ENCODE measurements at regions not wholly inside any gene's neighbourhood (a gene's known extent, or its start where the extent isn't known, plus 50 kb on each side); places are given as distances from the start of the nearest gene placed in this dataset.

DNA sequence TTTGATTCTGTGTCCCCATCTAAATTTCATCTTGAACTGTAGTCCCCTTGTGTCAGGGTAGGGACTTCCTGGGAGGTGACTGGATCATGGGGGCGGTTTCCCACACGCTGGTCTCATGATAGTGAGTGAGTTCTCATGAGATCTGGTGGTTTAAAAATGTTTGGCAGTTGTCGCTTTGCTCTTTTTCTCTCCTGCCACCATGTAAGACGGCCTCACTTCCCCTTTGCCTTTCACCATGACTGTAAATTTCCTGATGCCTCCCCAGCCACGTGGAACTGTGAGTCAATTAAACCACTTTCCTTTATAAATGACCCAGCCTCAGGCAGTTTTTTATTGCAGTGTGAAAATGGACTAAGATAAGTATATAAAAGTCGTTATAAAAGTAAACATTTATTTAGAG is 80.5 kb upstream of the SGK1 start:
- Histone ChIP-seq H3K4me1 (no peaks in the 10 kb centered on the region), H3K36me3 (no peaks in the 10 kb centered on the region), H3K9me3 (no peaks in the 10 kb centered on the region), H3K27ac (no peak overlapping the region), H3K4me3 (no peak overlapping the region), H3K27me3 (no peaks in the 10 kb centered on the region)
- TF ChIP-seq, protein P1, sequence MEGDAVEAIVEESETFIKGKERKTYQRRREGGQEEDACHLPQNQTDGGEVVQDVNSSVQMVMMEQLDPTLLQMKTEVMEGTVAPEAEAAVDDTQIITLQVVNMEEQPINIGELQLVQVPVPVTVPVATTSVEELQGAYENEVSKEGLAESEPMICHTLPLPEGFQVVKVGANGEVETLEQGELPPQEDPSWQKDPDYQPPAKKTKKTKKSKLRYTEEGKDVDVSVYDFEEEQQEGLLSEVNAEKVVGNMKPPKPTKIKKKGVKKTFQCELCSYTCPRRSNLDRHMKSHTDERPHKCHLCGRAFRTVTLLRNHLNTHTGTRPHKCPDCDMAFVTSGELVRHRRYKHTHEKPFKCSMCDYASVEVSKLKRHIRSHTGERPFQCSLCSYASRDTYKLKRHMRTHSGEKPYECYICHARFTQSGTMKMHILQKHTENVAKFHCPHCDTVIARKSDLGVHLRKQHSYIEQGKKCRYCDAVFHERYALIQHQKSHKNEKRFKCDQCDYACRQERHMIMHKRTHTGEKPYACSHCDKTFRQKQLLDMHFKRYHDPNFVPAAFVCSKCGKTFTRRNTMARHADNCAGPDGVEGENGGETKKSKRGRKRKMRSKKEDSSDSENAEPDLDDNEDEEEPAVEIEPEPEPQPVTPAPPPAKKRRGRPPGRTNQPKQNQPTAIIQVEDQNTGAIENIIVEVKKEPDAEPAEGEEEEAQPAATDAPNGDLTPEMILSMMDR (IDR thresholded peaks at IDR 0.05), result no peak
- intact Hi-C loops (cut with DNase I), result no loop called here
- DNase-seq (ENCODE audit: low spot score in 2 of 2), result no peak

GRCh38 chr6:134397676-134398075 is 79.8 kb upstream of the SGK1 start:
- TF ChIP-seq, protein P1 (IDR thresholded peaks at IDR 0.05), result no peak
- Histone ChIP-seq H3K9me3 (no peaks in the 10 kb centered on the region), H3K27me3 (no peaks in the 10 kb centered on the region), H3K36me3 (no peaks in the 10 kb centered on the region), H3K27ac (no peak overlapping the region), H3K4me1 (no peaks in the 10 kb centered on the region), H3K4me3 (no peak overlapping the region)
- intact Hi-C loops (cut with DNase I), result no loop called here
- no peak for DNase-seq (ENCODE audit: low spot score in 2 of 2)

- H3K4me3 ChIP-seq, result no peak overlapping the region
- intact Hi-C loops (cut with DNase I), result no loop called here
- H3K27me3 ChIP-seq, result no peaks in the 10 kb centered on the region
- TF ChIP-seq, protein P1 (IDR thresholded peaks at IDR 0.05), result no peak
- no peaks in the 10 kb centered on the region for H3K4me1 ChIP-seq
- DNase-seq (ENCODE audit: low spot score in 2 of 2), result no peak
- H3K9me3 ChIP-seq, result no peaks in the 10 kb centered on the region
- no peaks in the 10 kb centered on the region for H3K36me3 ChIP-seq
- no peak overlapping the region for H3K27ac ChIP-seq
Observed at GRCh38 chr6:134394905-134395304, 77.0 kb upstream of the SGK1 start.

GRCh38 chr6:134394208-134394607 is 76.3 kb upstream of the SGK1 start:
- H3K4me1 ChIP-seq, result no peaks in the 10 kb centered on the region
- intact Hi-C loops (cut with DNase I), result no loop called here
- no peaks in the 10 kb centered on the region for H3K36me3 ChIP-seq
- no peak overlapping the region for H3K4me3 ChIP-seq
- no peak for DNase-seq (ENCODE audit: low spot score in 2 of 2)
- H3K27me3 ChIP-seq, result no peaks in the 10 kb centered on the region
- H3K27ac ChIP-seq, result no peak overlapping the region
- TF ChIP-seq, protein P1 (IDR thresholded peaks at IDR 0.05), result no peak
- no peaks in the 10 kb centered on the region for H3K9me3 ChIP-seq

DNA sequence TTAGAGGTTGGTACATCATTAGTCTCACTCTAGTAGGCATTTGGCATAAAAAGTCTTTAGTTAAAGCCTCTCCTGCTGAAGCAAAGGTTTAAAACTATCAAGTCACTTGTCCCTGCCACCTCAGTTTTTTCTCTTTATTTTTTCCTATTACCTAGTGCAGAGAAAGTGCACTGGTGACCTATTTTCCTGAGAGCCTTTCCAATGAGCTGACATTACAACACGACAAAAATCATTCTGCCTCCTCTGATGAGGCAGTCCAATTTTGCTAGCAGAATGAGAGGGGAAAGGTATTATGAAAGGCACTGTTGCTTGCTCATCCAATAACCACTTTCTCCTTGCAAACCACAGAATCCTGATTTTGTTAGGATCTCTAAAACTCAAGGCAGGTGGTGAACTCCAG is 73.3 kb upstream of the SGK1 start:
- no peaks in the 10 kb centered on the region for H3K4me1 ChIP-seq
- no peak for DNase-seq (ENCODE audit: low spot score in 2 of 2)
- intact Hi-C loops (cut with DNase I), result no loop called here

DNA sequence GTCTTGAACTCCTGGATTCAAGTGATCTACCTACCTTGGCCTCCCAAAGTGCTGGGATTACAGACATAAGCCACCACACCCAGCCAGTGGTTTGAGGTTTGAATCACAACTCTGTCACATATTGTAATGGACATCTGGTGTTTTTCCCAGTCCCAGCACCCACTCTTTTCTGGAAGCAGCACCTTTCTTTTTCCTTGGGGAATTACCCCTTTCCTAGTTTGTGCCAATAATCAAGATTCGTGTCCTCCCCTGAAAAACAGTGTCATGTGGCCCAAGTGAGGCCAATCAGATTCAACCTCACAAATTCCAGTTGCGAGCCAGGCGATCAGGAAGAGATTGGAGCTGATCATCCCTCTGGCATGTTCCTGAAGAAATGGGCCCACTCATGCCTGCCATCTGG is 71.7 kb upstream of the SGK1 start:
- no peak for DNase-seq (ENCODE audit: low spot score in 2 of 2)
- intact Hi-C loops (cut with DNase I), result no loop called here
- Histone ChIP-seq H3K9me3 (no peaks in the 10 kb centered on the region), H3K27me3 (no peaks in the 10 kb centered on the region), H3K4me1 (no peaks in the 10 kb centered on the region), H3K27ac (no peak overlapping the region), H3K36me3 (no peaks in the 10 kb centered on the region), H3K4me3 (no peak overlapping the region)
- TF ChIP-seq, protein P1 (IDR thresholded peaks at IDR 0.05), result no peak

More for the DNA sequence above, 73.3 kb upstream of the SGK1 start:
- H3K27ac ChIP-seq, result no peak overlapping the region
- TF ChIP-seq, protein P1 (IDR thresholded peaks at IDR 0.05), result no peak
- no peaks in the 10 kb centered on the region for H3K9me3 ChIP-seq
- no peak overlapping the region for H3K4me3 ChIP-seq
- H3K36me3 ChIP-seq, result no peaks in the 10 kb centered on the region
- H3K27me3 ChIP-seq, result no peaks in the 10 kb centered on the region

Data from ascending aorta (tissue), 2 donors.